Peyer's patch (tissue), 4 donors: ENCODE measurements at regions not wholly inside any gene's neighbourhood (a gene's known extent, or its start where the extent isn't known, plus 50 kb on each side); places are given as distances from the start of the nearest gene placed in this dataset.

Experiments
- POLR2A ChIP-seq, 2 donors: fragments of 450-650 bp; IDR thresholded peaks; one replicate each; pipeline ENCODE4 v1.5.1; 2017; ENCODE audit warnings: antibody characterized with exemption in 2 of 2, mild to moderate bottlenecking in 2 of 2, moderate library complexity in 2 of 2
- TF ChIP-seq, protein P1 (sequence below), 6 experiments: fragments of 450-650 bp in 4 of 6; fragments of 200-600 bp in 2 of 6; sonication (generic) in 1 of 6; IDR thresholded peaks; one replicate each; pipeline ENCODE4 v1.5.1; 2017 to 2019; ENCODE audit warnings: antibody characterized with exemption in 6 of 6, mild to moderate bottlenecking in 3 of 6, moderate library complexity in 1 of 6

DNA sequence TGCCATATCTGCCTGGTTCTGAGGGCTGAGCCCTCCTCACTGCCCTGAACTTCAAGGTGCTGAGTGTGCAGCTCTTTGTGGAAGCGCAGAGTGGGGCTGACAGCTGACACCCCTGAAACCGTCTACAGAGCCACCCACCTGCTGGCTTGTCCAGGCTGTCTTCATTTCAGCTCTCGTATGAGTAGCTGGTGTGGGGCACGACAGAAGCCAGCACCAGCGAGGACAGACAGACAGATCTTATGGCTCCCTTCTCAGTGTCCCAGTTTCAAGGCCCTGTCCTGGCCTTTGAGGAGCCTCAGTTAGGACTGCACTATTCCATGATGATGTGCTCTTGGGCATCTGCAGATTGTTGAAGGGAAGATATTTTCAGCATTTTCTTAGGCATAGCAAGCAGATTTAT lies 287.1 kb downstream of the SLC4A3 start:
- no peak for TF ChIP-seq POLR2A (IDR thresholded peaks at IDR 0.05)
- TF ChIP-seq, protein P1, sequence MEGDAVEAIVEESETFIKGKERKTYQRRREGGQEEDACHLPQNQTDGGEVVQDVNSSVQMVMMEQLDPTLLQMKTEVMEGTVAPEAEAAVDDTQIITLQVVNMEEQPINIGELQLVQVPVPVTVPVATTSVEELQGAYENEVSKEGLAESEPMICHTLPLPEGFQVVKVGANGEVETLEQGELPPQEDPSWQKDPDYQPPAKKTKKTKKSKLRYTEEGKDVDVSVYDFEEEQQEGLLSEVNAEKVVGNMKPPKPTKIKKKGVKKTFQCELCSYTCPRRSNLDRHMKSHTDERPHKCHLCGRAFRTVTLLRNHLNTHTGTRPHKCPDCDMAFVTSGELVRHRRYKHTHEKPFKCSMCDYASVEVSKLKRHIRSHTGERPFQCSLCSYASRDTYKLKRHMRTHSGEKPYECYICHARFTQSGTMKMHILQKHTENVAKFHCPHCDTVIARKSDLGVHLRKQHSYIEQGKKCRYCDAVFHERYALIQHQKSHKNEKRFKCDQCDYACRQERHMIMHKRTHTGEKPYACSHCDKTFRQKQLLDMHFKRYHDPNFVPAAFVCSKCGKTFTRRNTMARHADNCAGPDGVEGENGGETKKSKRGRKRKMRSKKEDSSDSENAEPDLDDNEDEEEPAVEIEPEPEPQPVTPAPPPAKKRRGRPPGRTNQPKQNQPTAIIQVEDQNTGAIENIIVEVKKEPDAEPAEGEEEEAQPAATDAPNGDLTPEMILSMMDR (IDR thresholded peaks at IDR 0.05), result no peak
